ENCODE measurements at regions not wholly inside any gene's neighbourhood (a gene's known extent, or its start where the extent isn't known, plus 50 kb on each side); places are given as distances from the start of the nearest gene placed in this dataset.

DNA sequence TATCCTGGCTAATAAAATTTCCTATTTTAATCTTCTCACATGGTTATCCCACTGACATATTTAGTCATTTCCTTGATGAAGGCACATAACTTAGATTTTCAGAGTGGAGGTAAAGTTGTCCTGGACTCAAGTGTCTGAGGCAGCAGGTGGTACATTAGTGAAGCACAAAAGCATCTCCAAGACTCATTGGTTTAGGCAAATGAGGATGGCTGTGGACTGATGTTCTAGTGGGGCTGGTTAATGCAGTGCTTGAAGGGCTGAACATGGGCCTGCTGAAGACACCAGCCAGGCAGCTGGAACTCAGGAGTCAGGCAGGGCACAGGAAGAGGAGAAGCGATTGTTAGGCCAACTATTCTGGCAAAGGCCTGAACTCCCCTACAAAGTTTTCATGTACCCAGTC lies 76.3 kb upstream of the SESN3 start:
- no peak for DNase-seq (ENCODE audit: low read depth in 1 of 2, low spot score in 1 of 2)
- Histone ChIP-seq H3K36me3 (no peaks in the 10 kb centered on the region), H3K27me3 (no peaks in the 10 kb centered on the region), H3K27ac (no peak overlapping the region), H3K4me1 (ENCODE audit: low read depth) (no peaks in the 10 kb centered on the region), H3K4me3 (no peak overlapping the region), H3K9me3 (ENCODE audit: low read depth) (no peaks in the 10 kb centered on the region)
- TF ChIP-seq, protein P1, sequence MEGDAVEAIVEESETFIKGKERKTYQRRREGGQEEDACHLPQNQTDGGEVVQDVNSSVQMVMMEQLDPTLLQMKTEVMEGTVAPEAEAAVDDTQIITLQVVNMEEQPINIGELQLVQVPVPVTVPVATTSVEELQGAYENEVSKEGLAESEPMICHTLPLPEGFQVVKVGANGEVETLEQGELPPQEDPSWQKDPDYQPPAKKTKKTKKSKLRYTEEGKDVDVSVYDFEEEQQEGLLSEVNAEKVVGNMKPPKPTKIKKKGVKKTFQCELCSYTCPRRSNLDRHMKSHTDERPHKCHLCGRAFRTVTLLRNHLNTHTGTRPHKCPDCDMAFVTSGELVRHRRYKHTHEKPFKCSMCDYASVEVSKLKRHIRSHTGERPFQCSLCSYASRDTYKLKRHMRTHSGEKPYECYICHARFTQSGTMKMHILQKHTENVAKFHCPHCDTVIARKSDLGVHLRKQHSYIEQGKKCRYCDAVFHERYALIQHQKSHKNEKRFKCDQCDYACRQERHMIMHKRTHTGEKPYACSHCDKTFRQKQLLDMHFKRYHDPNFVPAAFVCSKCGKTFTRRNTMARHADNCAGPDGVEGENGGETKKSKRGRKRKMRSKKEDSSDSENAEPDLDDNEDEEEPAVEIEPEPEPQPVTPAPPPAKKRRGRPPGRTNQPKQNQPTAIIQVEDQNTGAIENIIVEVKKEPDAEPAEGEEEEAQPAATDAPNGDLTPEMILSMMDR (IDR thresholded peaks at IDR 0.05; ENCODE audit: low read depth, low read length) = no peak

DNA sequence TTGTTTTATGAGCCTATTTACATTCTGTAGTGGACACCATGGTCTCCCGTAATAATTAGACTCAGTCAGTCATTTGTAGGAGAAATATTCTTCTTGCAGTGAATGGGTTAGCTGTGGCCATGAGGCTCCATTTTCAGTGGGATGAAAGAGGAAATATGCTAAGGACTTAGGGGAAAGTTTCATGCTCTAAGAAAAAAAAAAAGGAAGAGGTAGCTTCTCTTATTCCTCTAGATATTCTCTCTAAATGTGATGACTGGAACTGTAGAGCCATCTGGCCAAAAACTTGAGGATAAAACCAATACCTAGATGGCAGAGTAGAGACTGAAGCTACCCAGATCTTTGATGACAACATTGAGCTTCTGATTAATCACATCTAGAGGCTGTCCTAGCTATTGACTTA lies 75.8 kb upstream of the SESN3 start:
- H3K36me3 ChIP-seq = no peaks in the 10 kb centered on the region
- H3K27ac ChIP-seq = no peak overlapping the region
- no peak overlapping the region for H3K4me3 ChIP-seq
- no peak for DNase-seq (ENCODE audit: low read depth in 1 of 2, low spot score in 1 of 2)
- TF ChIP-seq, protein P1 (IDR thresholded peaks at IDR 0.05; ENCODE audit: low read depth, low read length) = no peak
- H3K4me1 ChIP-seq (ENCODE audit: low read depth) = no peaks in the 10 kb centered on the region
- H3K9me3 ChIP-seq (ENCODE audit: low read depth) = no peaks in the 10 kb centered on the region
- H3K27me3 ChIP-seq = no peaks in the 10 kb centered on the region

- Histone ChIP-seq H3K36me3 (no peaks in the 10 kb centered on the region), H3K27me3 (no peaks in the 10 kb centered on the region), H3K4me3 (no peak overlapping the region), H3K27ac (no peak overlapping the region), H3K9me3 (ENCODE audit: low read depth) (no peaks in the 10 kb centered on the region), H3K4me1 (ENCODE audit: low read depth) (no peaks in the 10 kb centered on the region)
- no peak for DNase-seq (ENCODE audit: low read depth in 1 of 2, low spot score in 1 of 2)
- TF ChIP-seq, protein P1 (IDR thresholded peaks at IDR 0.05; ENCODE audit: low read depth, low read length) = no peak
These were observed 75.1 kb upstream of the SESN3 start for GRCh38 chr11:95306123-95306522.

DNA sequence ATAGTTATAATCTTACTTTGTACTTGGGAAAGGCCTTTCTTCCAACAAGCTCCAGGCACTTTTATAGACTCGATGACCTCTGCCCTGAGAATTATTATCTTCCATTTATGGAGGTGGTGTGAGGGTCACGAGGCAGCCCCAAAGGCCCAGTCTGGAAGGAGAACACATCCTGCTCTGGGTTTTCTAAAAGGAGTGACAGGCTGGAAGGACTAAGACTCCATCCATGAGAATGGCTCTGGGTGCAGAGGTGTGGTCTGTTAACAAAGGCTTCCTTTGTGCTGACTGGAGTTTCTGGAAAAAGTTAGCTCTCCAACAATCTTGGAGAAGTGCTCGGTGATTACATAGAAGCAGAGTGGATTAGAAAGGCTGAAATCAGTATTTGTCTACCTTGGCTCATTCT lies 74.7 kb upstream of the SESN3 start:
- no peaks in the 10 kb centered on the region for H3K36me3 ChIP-seq

GRCh38 chr11:95304777-95305176 lies 73.8 kb upstream of the SESN3 start:
- no peak overlapping the region for H3K4me3 ChIP-seq
- TF ChIP-seq, protein P1 (IDR thresholded peaks at IDR 0.05; ENCODE audit: low read depth, low read length) = no peak
- no peaks in the 10 kb centered on the region for H3K36me3 ChIP-seq
- no peaks in the 10 kb centered on the region for H3K4me1 ChIP-seq (ENCODE audit: low read depth)
- DNase-seq (ENCODE audit: low read depth in 1 of 2, low spot score in 1 of 2) = no peak
- H3K9me3 ChIP-seq (ENCODE audit: low read depth) = no peaks in the 10 kb centered on the region
- H3K27me3 ChIP-seq = no peaks in the 10 kb centered on the region
- no peak overlapping the region for H3K27ac ChIP-seq

More for the DNA sequence above, 74.7 kb upstream of the SESN3 start:
- H3K9me3 ChIP-seq (ENCODE audit: low read depth) = no peaks in the 10 kb centered on the region
- no peaks in the 10 kb centered on the region for H3K27me3 ChIP-seq
- no peaks in the 10 kb centered on the region for H3K4me1 ChIP-seq (ENCODE audit: low read depth)
- no peak overlapping the region for H3K27ac ChIP-seq
- DNase-seq (ENCODE audit: low read depth in 1 of 2, low spot score in 1 of 2) = peak in 1 of 2 donors; percentile 34
- H3K4me3 ChIP-seq = no peak overlapping the region
- TF ChIP-seq, protein P1 (IDR thresholded peaks at IDR 0.05; ENCODE audit: low read depth, low read length) = no peak

GRCh38 chr11:95302211-95302610 lies 71.2 kb upstream of the SESN3 start:
- no peak for DNase-seq (ENCODE audit: low read depth in 1 of 2, low spot score in 1 of 2)
- Histone ChIP-seq H3K9me3 (ENCODE audit: low read depth) (no peaks in the 10 kb centered on the region), H3K27ac (no peak overlapping the region), H3K36me3 (no peaks in the 10 kb centered on the region), H3K27me3 (no peaks in the 10 kb centered on the region), H3K4me3 (no peak overlapping the region), H3K4me1 (ENCODE audit: low read depth) (peaks cover 12% of the 10 kb centered on the region)
- TF ChIP-seq, protein P1 (IDR thresholded peaks at IDR 0.05; ENCODE audit: low read depth, low read length) = no peak
